HG02798 (cell line): ENCODE measurements at regions not wholly inside any gene's neighbourhood (a gene's known extent, or its start where the extent isn't known, plus 50 kb on each side); places are given as distances from the start of the nearest gene placed in this dataset.

Source experiments
- ATAC-seq: cut with Tn5 transposase; IDR thresholded peaks from one replicate; pipeline ENCODE4 v1.9.1; 2021; ENCODE audit warnings: mild to moderate bottlenecking; ENCODE audit not compliant: unreplicated experiment, poor library complexity

DNA sequence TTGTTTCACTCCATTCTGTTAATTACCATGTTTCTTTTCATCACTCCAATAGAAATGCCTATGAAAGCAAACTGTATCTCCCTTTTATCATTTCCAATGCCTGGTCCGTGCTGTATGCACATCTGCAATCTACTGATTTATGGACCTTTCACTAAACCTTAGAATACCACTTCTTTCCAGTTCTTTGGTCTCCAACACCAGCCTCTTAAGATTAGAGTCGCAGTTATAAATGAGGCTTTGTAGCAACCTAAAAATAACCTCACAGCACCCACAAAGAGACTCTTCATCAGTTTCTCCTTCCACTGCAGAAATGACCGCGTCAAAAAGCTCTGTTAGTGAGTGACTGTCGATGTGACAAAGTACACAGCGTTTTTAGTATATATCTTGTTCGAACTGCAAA is 282.6 kb downstream of the ADGRA3 start:
- no peak for ATAC-seq

DNA sequence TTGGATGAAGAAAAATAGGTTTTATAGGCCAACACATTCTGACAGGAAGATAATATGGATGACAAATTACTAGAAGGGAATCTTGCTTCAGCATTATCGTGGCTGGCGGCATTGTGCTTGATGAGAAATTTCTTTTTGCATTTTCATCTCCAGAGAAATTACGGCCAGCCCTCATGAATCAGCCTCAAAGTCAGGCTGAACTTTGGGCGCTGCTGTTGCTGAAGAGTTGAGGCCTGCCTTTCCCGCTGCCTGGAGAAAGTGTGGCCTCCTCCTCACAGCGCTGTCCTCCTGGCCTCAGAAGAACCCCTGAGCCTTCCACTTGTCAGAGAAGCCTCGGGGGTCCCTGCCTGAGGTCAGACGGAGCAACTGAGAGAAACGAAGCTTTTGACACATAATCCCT is 272.4 kb upstream of the KCNIP4 start:
- ATAC-seq: no peak

DNA sequence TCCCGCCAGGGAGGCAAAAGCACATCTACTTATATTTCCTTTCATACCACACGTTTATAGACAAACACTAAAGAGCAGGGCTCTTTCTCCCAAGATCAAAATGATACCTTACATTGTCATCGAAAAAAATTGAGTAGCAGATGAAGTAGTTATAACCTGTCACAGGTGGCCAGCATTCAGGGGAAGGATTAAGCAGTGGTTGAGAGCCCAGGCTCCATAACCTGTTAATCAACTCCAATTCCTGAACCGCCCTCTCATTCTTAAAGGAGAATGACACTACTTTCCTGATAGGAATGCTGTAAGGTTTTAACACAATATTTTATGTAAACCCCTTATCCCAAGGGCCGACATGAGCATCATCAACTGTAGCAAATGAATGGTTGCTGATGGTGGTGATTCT is 268.9 kb upstream of the KCNIP4 start:
- no peak for ATAC-seq

DNA sequence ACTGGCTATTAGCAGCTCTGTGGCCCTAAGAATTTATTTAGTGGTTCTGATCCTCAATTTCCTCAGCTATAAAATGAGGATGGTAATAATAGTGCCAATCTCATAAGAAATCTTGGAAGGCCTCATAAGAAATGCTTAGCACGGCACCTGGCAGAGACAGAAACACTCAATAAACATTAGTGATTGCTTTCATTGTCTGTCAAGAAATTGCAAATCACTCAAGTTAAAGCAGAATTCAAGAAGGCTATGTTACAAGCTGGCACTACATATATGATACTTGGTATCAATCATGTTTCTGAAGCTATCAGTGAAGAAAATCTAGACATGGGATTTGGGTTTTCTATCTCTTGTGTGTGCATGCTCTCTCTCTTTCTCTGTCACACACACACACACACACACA is 267.7 kb upstream of the KCNIP4 start:
- ATAC-seq: no peak

DNA sequence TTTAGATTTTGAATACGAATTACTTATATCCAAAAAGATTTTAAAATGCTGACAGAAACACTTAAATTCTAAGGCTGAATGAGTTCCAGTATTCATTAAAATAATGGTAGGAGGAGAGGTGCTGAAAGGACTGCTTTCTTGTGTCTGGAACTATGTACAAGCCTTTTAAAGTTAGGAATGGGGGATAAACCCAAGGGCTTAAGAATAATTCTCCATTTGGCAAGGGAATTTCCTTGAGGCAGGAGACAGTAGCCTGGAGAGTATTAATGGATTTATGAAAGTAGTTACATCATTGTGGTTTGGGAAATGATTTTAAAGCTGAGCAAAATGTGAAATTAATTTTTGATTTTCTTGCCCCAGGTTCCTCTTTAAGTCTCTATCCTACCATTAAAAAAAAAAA is 266.5 kb upstream of the KCNIP4 start:
- no peak for ATAC-seq

DNA sequence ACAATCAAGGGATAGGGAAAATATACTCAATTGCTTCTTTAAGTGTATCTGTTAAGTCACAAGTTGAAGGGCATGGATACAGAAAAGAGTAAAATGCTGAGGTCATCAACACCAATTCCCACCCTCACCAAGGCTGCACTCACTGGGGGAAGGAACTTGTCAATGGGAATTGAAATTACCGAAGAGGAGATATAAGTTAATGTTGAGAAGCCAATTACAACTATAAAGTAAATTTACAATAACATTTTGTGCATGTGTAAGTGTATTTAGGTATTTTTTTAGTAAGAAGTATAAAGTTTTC is 255.1 kb upstream of the KCNIP4 start:
- ATAC-seq: no peak

DNA sequence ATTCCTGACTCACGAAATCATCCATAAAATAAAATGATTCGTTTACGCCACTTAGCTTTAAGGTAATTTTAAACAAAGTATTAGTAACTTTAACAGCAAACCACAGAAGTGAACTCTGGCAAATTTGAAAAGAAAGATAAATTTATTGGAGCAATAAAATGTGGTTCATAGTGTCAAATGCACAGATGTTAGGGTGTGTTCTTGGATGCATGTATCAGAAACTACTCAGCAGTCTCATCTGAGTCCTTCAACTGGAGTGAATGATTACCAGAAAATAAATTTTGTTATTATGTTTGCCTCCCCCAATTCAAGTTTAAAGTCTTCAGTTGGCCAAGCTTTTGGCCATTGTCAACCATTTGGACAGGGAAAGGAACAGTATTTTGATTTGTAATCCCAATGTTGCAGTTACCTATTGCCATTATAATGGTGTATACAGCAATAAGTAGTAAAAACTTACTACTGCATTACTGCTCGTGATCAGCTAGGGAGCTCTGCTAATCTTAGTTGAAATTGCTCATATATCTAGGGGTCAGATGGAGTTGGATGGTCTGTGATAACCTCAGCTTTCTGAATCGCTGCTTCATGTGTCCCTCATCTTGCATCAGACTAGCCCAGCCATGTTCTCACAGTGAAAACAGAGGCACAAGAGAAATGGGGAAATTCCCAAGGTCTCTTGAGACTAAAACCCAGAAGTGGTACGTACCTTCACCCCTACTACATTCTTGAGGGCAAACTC is 254.6 kb upstream of the KCNIP4 start:
- ATAC-seq: no peak

DNA sequence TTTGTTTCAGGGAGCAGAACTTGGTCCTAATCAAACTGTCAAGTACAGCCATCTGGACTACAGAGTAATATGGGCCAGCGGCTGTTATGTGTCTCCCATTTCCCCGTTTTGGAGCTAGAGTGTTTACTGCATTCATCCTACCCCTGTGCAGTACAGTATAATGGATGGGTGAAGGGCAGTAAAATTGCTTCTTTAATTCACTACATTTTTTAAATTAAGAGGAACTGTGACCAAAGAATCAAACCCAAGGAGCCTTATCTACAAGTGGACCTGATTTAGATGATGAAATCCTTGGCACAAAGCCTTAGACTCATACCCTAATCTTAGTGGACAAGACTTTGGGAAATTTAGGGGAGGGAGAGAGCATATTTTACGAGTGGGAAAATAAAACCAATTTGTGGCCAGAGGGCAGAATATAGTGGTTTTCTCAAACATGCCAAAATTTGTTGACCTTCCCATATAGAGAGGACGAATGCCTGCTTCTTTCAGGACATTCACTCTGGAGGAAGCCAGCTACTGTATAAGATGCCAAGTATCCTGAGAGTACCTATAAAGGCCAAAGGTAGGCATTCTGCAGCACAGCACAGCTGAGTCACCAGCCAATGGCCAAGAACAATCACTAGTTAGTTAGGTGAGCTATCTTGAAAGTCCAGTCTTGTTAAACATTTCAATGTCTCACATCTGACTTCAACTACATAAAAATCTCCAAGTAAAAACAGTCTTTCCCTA is 253.8 kb upstream of the KCNIP4 start:
- ATAC-seq: no peak

DNA sequence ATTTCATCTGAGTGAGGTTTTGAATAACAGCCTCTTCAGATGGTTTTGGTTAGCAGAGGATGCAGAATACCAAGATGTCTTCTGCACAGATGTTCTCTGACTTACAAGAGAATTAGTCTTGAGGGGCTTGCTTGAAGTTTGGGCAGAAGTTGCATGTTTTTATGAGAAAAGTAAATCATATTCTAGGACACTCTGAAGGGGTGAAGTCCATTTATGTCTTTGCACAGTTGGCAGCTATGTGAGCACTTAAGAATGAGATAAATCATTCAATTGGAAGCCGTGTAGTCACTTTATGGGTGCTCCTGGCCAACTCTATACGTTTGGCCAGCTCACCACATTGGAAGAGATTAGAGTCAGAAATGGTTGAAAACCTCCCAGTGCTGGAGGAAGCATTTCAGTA is 252.7 kb upstream of the KCNIP4 start:
- no peak for ATAC-seq

DNA sequence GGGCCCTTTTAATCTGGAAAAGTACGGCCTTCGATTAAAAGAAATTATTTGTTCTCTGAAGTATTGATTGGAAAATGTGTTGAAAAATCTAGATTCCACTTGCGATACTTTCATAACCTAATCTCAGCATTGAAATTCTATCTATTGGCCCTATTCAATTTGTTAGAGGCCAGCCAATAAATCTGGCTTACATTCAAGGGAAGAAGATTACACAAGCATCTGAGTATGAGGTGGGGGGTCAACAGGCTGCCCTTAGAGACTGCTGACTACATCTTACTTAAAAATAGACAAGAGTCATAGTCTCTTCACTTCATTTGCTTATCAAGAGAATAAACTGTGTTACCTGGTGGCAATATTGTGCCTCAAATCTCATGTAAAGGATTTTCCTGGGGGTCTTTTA is 248.0 kb upstream of the KCNIP4 start:
- ATAC-seq: no peak

DNA sequence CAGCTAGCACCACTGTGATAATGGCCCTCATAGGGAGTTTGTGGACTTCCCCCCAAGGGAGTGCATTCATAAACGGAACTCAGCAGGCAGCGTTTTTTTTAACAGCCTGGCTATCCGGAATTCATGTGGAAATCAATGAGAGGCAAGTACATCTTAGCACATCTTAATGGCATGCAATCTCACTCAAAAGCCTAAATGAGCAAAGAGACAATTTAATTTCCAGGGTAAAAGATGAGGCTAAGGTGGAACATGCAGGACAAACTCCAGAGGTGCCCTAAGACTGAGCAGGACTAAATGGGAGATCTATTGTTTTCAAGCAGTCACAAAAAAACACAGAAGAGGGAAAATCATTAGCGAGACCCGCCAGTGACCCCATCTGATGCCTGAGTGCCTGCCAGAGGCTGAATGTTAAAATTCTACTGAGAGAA is 243.5 kb upstream of the KCNIP4 start:
- no peak for ATAC-seq

DNA sequence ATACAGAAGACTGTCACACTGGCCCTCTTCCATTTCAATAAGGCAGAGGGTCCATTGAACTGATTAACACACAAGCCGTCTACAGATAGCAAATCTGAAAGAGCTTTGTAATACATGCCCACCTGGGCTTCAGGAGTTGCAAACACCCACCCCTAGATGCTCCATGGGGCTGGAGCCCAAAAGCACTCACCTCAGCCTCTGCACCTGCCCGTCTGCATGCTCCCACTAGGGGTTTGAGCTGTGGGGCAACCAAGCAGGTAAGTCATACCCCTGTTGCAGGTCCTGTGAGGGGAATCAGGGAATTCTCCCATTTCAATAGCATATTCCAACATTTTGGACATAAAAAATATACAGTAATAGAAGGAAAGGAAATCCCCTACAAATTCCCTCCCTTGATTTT is 243.0 kb upstream of the KCNIP4 start:
- no peak for ATAC-seq

DNA sequence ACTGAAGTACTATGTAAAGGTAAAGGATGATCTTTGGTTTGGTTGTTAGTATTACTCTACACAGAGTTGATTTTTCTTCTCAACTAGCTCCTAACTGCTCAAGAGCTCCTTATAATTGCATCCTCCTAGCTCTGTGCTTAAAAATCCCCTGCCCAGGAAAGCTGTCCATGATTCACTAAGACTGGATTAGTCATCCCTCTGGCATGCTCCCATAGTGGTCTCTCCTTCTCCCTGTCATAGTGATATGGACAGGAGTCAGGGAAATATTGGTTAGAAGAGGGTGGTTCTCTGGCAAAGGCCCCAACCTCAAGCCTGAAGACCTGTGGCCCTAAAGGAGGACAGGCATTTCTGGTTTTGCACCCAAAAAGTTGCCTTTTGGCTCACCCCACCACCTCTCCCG is 242.3 kb upstream of the KCNIP4 start:
- no peak for ATAC-seq

DNA sequence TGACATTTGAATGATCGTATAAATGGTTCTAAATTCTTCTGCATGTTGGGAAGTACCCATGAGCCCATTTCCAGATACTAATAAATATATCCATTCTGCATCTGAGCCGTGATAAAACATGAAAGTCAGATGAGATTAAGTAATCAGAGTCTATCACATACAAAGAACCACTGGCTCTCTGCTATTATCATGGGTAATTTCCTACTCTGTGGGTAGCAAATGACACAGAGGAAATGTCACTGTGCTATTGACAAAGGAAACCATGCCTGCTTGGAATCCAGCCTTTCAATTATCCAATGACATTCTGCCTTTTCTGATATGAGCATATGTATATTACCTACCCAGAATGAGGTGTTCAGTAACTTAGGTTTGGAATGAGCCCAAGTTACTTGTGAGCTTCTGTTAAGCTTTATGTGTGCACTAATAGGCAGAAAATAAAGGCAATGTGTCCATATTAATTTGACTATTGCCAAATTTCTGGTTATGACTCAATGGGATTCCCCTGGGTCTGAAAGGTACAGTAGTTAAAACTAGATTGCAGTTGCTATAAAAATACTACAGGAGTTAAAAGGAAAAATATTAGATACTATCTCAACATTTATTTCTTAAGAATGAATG is 238.7 kb upstream of the KCNIP4 start:
- ATAC-seq: no peak

DNA sequence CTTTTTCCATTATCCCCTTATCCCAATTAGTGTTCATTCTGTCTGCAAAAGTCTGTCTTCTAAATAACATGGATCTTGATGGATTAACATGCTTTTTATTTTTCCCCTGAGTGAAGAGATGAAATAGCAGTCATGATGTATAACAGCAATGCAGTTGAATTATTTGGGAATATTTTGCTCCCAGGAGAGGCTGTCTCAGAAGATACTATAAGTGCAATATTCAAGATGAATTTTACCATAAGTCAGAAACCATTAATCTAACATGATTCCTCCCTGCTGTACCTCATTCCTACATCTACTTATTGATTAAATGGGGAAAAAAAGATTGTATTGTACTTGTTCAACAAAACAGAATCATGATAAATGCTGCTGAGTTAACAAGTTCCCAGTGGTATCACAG is 233.2 kb upstream of the KCNIP4 start:
- no peak for ATAC-seq

DNA sequence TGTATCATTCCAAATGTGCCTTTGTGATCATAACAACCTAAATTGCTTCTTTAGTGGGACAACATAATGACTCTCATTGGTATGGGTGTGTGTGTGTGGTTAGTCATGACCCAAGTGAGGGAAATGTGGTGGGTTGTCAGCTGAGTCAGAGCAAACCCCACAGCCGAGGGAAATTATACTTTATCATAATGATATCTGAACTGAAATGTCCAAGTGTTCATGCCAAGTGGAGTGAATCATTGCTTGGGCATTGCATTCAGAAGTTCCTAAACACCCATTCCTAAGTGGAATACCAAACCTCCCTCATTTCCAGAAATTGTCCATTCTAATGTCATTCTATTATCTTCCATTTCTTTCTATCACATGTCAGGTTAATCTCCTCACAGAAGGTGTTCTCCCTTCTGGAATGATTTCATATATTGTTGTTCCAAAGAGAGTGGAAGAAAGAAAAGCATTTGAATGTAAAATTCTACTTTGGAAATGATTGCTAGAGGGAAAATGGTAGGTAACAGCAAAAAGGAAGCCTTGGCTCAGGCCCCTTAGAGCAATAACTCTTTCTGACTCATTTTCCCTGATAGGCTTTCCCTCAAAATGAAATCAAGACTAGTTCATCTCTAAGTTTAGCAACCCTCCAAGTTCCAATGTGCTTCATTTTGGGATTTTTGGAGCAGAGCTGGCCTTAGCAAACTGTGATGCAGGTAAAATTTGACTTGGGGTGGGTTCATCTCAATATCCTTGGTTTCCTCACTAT is 230.7 kb upstream of the KCNIP4 start:
- no peak for ATAC-seq

DNA sequence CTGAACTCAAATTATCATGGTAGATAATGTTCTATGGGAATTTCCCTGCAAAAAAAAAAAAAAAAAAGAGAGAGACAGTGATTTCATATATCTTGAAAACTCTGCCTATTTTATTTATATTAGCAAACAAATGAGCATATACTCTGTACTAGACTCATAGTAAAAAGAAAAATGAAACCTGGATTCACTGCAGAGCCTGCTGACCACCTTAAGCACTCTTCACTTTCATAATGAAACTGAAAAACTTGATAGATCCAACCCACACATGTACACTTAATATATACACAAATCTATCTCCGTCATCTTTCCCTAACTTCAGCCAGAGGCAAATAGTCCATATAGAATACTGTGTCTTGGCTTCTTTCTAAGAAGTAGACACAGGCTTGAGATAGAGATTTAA is 226.1 kb upstream of the KCNIP4 start:
- no peak for ATAC-seq

DNA sequence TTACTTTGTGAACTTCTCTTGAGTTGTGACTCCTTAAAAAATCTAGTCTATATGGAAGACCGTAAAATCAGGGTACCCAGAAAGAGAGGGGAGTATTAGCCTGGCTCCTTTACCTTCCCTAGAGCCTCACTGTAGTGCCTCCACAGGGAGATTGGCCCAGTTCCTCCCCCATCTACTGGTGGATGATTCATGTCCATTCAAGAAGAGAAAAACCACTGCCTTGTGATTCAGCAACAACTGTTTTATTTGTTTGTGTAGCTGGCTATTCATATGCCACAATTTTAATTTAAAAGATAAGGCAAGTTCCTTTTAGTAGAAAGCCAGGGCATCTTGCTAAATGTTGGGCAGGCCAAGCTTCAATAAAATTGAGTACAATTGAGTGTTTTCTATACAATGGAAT is 221.8 kb upstream of the KCNIP4 start:
- ATAC-seq: no peak

DNA sequence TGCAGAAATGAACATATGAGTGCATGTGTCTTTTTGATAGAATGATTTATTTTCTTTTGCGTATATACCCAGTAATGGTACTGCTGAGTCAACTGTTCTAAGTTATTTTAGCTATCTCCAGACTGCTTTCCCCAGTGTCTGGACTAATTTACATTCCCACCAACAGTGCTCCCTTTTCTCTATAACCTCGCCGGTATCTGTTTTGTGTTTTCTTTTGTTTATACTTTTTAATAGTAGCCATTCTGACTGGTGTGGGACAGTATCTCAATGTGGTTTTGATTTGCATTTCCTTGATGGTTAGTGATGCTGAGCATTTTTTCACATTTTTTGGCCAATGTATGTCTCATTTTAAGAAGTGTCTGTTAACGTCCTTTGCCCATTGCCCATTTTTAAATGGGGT is 218.6 kb upstream of the KCNIP4 start:
- no peak for ATAC-seq

DNA sequence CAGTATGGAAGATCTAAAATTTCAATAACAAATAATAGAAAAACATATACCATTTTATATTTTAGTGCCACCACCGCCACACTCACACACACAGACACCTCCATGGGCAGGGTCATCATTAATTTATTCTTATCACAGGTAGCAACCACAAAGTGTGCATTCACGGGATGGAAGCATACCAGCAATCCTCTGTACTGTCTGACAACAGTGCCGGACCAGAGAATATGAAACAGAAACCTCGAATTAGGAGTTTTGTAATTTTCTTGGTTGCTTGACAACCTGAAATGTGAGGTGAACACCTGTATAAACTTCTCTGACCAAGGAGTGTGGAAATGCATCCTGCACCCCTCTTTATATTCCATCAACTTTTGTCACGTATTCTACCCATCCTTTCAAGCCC is 213.9 kb upstream of the KCNIP4 start:
- ATAC-seq: no peak

DNA sequence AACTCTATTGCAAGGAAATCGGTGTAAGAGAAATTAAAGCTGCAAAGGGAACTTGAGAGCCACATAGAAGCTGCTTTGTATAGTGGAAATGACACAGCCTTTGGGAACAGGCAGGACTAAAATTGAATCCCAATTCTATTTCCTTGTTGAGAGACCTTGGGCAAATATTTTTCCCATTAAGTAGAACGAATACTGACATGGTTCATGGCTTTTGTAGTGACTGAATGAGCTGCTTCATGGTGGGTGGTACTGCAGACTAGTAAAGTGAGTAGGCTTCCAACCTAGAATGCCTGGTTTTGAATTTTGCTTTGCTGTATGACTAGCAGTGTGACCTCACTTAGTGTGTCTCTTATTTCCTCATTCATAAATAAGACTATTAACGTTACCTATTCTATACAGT is 182.2 kb upstream of the KCNIP4 start:
- ATAC-seq: no peak
